ENCODE measurements at regions not wholly inside any gene's neighbourhood (a gene's known extent, or its start where the extent isn't known, plus 50 kb on each side); places are given as distances from the start of the nearest gene placed in this dataset.

DNA sequence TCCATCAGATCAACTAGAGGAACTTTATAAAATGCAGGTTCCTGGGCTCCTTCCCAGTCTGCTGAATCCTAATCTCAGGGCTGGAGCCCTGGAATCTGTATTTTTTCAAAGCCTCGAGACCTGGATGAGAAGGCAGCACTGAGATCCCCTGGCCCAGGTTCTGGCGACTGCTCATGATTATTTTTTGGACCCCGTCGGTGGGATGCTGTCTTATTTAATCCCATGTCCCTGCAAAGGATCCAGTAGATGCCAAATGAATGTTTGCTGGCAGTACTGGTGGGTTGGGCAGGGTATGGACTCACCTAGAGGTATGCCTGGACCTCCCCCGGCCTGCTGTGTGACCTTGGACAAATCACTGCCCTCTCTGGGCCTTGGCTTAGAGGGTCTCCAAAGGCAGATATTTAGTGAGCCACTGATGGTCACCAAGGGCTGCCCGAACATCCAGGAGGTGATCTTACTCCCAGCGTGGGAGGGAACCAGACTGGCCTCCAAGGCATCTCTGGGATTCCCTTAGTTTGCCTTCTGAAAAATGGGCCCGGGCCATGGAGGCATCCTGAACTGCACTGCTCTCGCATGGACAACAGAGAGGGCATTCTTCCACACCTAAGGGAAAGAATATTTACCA, 91.6 kb upstream of the RUNX3 start:
- Histone ChIP-seq H3K4me1 (peaks cover 0 to 45% (median 8%) of the 10 kb centered on the region in 12 donors), H3K4me3 (no peak overlapping the region), H3K9me3 (no peaks in the 10 kb centered on the region), H3K36me3 (no peaks in the 10 kb centered on the region), H3K27me3 (peaks cover 0 to 6% (median 0%) of the 10 kb centered on the region in 9 donors), H3K27ac (peak overlapping the region in 1 of 12 donors; percentile 88)
- intact Hi-C loops (cut with DNase I), result no loop called here
- 84 to 88% (median 85%) methylated on average over 9 of the region's 9 CpGs for WGBS, 4 donors
- DNase-seq (no peak), ATAC-seq (no peak)
- TF ChIP-seq, protein P1, sequence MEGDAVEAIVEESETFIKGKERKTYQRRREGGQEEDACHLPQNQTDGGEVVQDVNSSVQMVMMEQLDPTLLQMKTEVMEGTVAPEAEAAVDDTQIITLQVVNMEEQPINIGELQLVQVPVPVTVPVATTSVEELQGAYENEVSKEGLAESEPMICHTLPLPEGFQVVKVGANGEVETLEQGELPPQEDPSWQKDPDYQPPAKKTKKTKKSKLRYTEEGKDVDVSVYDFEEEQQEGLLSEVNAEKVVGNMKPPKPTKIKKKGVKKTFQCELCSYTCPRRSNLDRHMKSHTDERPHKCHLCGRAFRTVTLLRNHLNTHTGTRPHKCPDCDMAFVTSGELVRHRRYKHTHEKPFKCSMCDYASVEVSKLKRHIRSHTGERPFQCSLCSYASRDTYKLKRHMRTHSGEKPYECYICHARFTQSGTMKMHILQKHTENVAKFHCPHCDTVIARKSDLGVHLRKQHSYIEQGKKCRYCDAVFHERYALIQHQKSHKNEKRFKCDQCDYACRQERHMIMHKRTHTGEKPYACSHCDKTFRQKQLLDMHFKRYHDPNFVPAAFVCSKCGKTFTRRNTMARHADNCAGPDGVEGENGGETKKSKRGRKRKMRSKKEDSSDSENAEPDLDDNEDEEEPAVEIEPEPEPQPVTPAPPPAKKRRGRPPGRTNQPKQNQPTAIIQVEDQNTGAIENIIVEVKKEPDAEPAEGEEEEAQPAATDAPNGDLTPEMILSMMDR (IDR thresholded peaks at IDR 0.05), result no peak
- TF ChIP-seq POLR2A (IDR thresholded peaks at IDR 0.05), result no peak

DNA sequence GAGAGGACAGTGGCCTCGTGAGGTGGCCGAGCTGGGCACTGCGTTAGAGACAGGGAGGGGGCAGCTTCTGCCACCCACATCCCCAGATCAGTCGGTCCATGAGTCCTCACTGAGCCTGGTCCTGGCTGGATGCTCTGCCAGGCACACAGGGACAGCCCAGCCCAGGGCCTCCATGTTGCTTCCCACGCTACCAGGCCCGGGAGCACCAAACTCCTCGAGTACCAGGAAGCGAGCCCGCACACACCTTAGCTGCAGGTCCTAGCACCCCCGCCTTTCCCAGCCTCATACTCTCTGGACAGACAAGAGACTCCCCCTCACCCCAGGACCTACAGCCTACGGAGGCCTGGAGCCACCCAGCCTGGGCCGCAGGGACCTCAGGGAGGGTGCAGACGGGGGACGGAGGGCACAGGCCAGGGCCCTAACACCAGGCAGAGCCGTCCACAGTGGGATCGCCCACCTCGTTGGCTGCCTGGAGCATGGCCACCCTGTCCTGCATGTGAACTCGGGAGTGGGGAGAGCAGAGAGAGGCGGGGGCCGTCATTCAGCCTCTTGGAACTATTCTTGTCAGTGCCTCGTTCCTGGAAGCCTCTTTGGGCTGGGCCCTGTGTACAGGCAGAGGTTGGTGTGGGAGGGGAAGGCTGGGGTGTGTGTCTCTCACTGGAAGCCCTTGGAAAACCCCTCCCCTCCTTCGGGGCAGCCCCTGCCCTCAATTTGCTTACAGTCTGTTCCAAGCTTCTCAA, 90.9 kb upstream of the RUNX3 start:
- H3K9me3 ChIP-seq, result no peaks in the 10 kb centered on the region
- ATAC-seq, result no peak
- intact Hi-C loops (cut with DNase I), result no loop called here
- DNase-seq, result peak in 1 of 5 donors; percentile 58
- H3K4me1 ChIP-seq, result peaks cover 0 to 40% (median 8%) of the 10 kb centered on the region in 12 donors
- no peak for TF ChIP-seq POLR2A (IDR thresholded peaks at IDR 0.05)
- TF ChIP-seq, protein P1 (IDR thresholded peaks at IDR 0.05), result no peak
- no peaks in the 10 kb centered on the region for H3K36me3 ChIP-seq
- peak overlapping the region in 1 of 12 donors; percentile 88 for H3K27ac ChIP-seq
- H3K4me3 ChIP-seq, result no peak overlapping the region
- peaks cover 0 to 6% (median 0%) of the 10 kb centered on the region in 9 donors for H3K27me3 ChIP-seq
- 73 to 83% (median 80%) methylated on average over 16 to 22 of the region's 22 CpGs for WGBS, 4 donors

DNA sequence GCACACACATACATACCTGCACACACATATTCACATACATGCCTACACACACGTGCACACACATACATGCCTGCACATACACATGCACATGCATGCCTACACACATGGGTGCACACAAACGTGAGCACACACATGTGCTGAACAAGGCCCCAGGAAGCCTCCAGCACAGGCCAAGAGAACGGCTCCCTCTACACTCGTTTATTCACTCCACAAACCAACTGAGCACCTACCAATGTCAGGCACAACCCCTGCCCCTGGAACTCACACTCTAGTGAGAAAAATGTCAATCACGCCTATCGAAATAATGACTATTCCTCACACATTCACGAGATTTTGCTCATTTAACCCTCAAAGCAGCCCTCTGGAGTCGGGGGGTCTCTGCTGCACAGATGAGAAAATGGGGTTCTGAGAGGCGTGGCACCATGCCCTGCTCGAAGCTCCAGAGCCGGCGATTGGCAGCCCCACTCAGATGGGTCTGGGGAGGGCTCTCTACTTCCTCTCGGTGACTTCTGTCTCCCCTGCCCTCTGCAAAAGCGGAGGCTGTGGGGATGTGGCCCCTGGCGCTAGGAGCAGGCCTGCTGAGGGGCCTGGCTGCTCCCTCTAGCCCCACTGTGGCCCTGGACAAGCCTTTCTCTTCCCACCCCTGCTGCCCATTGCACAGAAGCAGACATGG, 90.2 kb upstream of the RUNX3 start:
- Histone ChIP-seq H3K4me1 (peaks cover 0 to 40% (median 8%) of the 10 kb centered on the region in 12 donors), H3K9me3 (no peaks in the 10 kb centered on the region), H3K27me3 (peaks cover 0 to 6% (median 0%) of the 10 kb centered on the region in 9 donors), H3K4me3 (no peak overlapping the region), H3K36me3 (no peaks in the 10 kb centered on the region), H3K27ac (no peak overlapping the region)
- WGBS, 4 donors, result 71 to 80% (median 76%) methylated on average over 13 to 15 of the region's 15 CpGs
- ATAC-seq (no peak), DNase-seq (peak in 1 of 5 donors; percentile 46)
- intact Hi-C loops (cut with DNase I), result no loop called here
- no peak for TF ChIP-seq POLR2A (IDR thresholded peaks at IDR 0.05)
- TF ChIP-seq, protein P1 (IDR thresholded peaks at IDR 0.05), result no peak
